ENCODE measurements at regions not wholly inside any gene's neighbourhood (a gene's known extent, or its start where the extent isn't known, plus 50 kb on each side); places are given as distances from the start of the nearest gene placed in this dataset.

GRCh38 chr2:139403948-139404347 lies 623.8 kb upstream of the NXPH2 start:
- BruUV-seq (replicated peaks), result no TSS peak
- ChIA-PET POLR2A (no interaction called here), CTCF (no interaction called here)
- Histone ChIP-seq H3K4me2 (ENCODE audit: insufficient read depth, low read length) (no peak overlapping the region), H2AFZ (ENCODE audit: low read depth, low read length) (no peak overlapping the region), H3K4me1 (ENCODE audit: control insufficient read depth, extremely low read depth, insufficient read depth, low read length) (no peaks in the 10 kb centered on the region), H3K27ac (ENCODE audit: insufficient read depth, low read depth, low read length) (no peak overlapping the region), H4K20me1 (replicated peaks; ENCODE audit: control insufficient read depth, extremely low read depth, insufficient read depth, low read length) (no peaks in the 10 kb centered on the region), H3K9ac (replicated peaks; ENCODE audit: extremely low read depth, insufficient read depth, low read length) (no peak overlapping the region), H3K4me3 (replicated peaks in 1 of 3; ENCODE audit: insufficient read depth in 1 of 3, low read depth in 1 of 3, low read length in 3 of 3) (no peak overlapping the region), H3K9me1 (replicated peaks; ENCODE audit: control insufficient read depth, extremely low read depth, insufficient read depth, low read length) (no peaks in the 10 kb centered on the region), H3K9me3 (replicated peaks; ENCODE audit: control insufficient read depth, insufficient read depth, low read length) (peaks cover 4% of the 10 kb centered on the region), H3K36me3 (ENCODE audit: control insufficient read depth in 2 of 2, extremely low read depth in 1 of 2, insufficient read depth in 2 of 2, low read length in 2 of 2) (no peaks in the 10 kb centered on the region), H3K27me3 (ENCODE audit: control insufficient read depth in 2 of 2, insufficient read depth in 2 of 2, low read length in 2 of 2) (no peaks in the 10 kb centered on the region), H3K79me2 (ENCODE audit: control insufficient read depth, insufficient read depth, low read length) (no peaks in the 10 kb centered on the region)
- FAIRE-seq (no peak), DNase-seq (ENCODE audit: low read depth, low spot score) (no peak)
- dilution Hi-C loops (cut with MboI; ENCODE audit: extremely low pct_ligation_motif_present, low sequenced_read_pairs), result no loop called here
- intact Hi-C loops (cut with micrococcal nuclease), result no loop called here
- TF ChIP-seq EZH2 (IDR thresholded peaks at IDR 0.05; ENCODE audit: borderline replicate concordance, low read depth, low read length, severe bottlenecking) (no peak), GATA2 (IDR thresholded peaks at IDR 0.05; ENCODE audit: insufficient read depth, insufficient read length, low read depth, low read length) (no peak), MAX (IDR thresholded peaks at IDR 0.05; ENCODE audit: insufficient read depth, insufficient read length) (no peak), JUN (IDR thresholded peaks at IDR 0.05; ENCODE audit: borderline replicate concordance, insufficient read depth, insufficient read length, low read depth) (no peak), POLR2A (IDR thresholded peaks at IDR 0.05; ENCODE audit: low read depth, low read length) (no peak), MYC (IDR thresholded peaks at IDR 0.05; ENCODE audit: low read depth, low read length) (no peak), POLR2AphosphoS5 (IDR thresholded peaks at IDR 0.05; ENCODE audit: insufficient read depth, low read depth, low read length) (no peak), FOS (IDR thresholded peaks at IDR 0.05; ENCODE audit: borderline replicate concordance, insufficient read depth, low read length) (no peak)
- TF ChIP-seq, protein P1, sequence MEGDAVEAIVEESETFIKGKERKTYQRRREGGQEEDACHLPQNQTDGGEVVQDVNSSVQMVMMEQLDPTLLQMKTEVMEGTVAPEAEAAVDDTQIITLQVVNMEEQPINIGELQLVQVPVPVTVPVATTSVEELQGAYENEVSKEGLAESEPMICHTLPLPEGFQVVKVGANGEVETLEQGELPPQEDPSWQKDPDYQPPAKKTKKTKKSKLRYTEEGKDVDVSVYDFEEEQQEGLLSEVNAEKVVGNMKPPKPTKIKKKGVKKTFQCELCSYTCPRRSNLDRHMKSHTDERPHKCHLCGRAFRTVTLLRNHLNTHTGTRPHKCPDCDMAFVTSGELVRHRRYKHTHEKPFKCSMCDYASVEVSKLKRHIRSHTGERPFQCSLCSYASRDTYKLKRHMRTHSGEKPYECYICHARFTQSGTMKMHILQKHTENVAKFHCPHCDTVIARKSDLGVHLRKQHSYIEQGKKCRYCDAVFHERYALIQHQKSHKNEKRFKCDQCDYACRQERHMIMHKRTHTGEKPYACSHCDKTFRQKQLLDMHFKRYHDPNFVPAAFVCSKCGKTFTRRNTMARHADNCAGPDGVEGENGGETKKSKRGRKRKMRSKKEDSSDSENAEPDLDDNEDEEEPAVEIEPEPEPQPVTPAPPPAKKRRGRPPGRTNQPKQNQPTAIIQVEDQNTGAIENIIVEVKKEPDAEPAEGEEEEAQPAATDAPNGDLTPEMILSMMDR (IDR thresholded peaks at IDR 0.05; ENCODE audit: extremely low read depth in 1 of 2, insufficient read depth in 1 of 2, low read depth in 1 of 2, low read length in 2 of 2), result no peak
